NCI-H2107 (cell line): ENCODE measurements at regions not wholly inside any gene's neighbourhood (a gene's known extent, or its start where the extent isn't known, plus 50 kb on each side); places are given as distances from the start of the nearest gene placed in this dataset.
"Not testable (repeated sequence)": the region's sequence is repeated elsewhere in the genome, so short reads cannot be mapped to it uniquely, and the experiment has no call there.

Experiments
- DNase-seq: peaks from one replicate; lab custom pipeline; 2025; lab: John Stamatoyannopoulos, UW

DNA sequence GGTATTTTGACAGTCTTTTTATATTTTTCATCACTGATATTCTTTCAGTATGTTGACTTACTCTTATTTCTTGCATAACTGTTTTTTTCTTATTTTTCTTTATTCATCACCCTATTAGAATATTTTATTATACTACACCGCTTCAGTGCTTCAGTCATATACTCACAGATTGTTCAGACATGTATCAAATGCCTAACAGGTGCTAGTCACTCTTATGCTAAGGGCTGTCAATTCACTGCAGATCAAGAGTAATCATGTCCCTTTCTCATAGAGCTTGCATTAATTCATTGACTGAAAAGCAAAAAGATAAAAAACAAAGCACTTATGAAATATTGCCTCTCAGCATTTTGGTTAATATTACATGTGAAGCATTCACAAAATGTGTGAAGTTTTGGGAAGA, 1435.6 kb downstream of the STIM2 start:
- DNase-seq: no peak

DNA sequence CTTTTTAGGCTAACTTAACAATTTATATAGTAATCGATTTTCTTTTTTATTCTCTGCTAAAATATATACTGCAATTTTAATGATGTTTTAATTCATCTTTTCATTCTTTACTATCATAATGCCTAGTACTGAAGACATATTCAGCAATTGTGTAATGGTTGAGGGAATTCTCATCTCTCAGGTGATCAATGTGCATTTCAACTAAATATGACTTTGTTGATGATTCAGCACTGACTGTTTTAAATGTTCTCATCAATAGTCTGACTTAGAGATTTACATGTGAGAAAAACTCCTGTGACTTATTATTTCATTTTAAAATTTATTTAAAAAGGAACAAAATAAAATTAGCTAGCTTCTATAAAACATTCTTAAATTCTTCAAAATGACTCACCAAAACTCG, 1450.3 kb downstream of the STIM2 start:
- no peak for DNase-seq

DNA sequence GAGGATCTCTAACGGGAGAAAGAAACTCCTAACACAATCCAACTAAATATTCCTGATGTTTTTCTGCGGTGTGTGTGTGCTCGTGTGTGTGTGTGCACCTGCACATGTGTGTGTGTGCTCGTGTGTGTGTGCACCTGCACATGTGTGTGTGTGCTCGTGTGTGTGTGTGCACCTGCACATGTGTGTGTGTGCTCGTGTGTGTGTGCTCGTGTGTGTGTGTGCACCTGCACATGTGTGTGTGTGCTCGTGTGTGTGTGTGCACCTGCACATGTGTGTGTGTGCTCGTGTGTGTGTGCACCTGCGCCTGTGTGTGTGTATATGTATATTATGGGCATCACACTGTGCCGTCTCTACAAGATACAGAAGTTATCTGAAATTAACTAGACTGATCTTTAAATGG, 1451.9 kb downstream of the STIM2 start:
- DNase-seq: not testable (repeated sequence)

DNA sequence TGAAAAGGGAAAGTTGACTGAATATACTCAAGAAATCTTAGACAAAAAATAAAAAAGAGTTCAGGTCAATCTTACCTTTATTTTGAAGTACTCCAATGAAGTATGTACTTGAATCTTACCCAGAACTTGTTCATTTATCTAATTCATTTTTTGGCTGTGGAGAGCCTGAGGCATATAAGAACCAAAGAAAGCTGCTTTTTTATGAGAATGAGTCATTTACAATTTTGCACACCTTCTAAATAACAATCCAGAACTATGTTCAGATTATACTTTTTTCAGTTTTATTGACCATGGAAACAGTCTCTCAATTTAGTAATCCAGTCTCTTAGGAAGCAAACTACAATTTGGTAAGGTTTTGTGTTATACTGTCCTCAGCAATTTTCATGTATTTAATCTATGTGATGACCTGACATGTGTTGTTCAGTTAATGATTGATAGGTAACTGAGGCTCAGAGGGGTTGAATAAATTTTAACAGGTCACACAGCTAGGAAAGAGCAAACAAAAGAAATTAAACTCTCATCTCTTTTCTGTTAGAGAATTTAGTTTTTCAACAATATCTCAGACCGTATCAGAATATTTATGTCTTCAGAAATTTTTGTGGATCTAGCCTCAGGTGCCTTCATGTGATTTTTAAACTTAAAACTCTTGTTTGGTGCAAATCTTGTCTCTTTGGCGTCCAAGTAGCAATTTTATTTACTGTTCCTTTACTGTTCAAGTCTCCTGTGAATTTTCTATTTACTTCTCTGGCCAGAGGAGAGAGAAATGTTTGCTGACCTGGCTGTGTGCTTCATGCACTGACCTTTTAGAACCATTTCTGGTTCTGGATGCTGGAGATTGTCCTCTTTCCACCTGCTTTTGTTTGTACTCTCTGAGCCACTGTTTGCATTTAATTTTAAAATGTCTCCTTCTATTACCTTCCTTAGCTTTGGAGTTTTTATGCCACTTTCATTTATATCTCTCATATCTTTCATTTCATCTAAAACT, 1453.4 kb downstream of the STIM2 start:
- DNase-seq: no peak

DNA sequence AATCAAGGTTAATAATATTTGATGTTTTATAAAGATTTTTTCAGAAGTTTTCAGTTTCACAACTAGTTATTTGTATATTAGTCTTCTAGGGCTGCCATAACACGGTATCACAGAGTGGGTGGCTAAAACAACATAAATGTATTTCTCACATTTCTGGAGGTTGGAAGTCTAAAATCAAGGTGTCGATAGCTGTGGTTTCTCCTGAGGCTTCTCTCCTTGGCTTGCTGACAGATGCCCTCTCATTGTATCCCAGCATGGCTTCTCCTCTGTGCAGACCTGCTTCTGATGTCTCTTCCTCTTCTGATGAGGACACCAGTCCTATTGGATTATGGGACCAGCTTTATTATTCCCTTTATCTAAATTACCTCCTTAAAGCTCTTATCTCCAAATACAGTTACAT, 1456.6 kb downstream of the STIM2 start:
- DNase-seq: no peak

DNA sequence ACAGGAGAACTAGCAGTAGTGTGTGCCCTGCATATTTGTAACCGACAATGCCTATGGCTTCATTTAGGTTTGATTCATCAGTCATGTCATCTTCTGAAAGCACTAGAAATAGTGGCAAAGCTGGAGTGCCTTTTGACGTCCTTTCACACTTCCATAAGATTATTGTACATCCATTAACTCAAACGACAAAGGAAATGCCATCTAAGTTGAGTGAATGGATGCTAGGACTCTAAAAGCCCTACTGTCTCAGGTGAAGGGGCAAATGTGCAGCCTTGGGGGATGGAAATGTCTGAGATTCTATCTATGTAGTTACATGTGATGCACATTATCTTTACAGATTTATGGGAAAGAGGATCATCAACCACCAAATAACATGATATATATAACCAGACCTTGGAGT, 1473.6 kb downstream of the STIM2 start:
- DNase-seq: no peak

DNA sequence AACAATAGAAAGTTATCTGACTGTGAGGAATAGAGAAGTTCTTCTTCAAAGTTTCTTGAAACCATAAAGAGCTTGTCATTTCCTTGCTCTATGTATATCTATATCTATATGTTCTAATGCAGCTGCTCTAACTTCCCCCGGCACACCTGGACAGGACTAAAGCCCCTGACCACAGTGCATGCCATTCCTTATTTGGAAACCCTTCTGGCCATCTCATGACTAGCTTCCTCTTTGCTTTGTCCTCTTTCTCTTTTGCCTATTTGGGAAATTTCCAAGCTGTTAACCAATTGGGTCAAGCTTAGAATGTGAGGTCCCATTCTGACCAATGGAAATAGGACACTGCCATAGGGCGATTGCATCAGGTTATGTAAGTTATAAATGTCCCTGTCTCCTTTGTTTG, 1481.1 kb downstream of the STIM2 start:
- DNase-seq: no peak

DNA sequence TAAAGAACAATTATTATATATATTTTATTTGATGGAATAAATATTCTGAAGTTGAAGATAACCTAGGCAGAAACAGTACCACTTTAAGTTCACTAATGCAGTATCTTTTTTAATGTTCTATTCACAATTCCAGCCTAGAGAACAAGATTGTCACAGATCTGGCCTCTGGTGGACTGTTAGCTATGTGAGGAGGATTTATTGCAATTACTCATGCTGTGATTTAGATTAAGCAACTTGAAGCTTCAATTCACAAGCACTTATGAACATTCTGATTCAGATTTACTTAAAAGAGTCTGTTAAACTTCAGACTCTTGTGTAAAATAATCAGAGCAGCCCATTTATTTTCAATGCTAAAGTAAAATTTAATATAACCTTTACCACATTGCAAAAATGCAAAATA, 1489.8 kb downstream of the STIM2 start:
- no peak for DNase-seq

DNA sequence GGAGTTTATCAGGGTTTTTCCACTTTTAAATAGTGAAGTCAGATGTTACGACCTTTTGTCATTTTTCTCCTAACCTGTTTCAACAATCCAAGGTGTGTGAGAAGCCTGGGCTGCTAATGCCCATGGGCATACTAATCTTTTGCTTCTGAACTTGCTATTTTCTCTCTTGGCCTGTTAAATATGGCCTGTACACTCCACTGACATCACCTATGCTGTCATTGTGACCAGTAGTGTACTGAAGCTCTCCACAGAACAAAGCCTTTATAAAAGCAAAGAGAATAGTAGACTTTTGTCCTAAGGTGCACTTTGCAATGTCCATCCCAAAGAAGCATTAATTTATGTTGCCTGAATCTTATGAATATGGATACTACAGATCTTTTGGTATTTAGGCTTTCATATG, 1490.5 kb downstream of the STIM2 start:
- no peak for DNase-seq

DNA sequence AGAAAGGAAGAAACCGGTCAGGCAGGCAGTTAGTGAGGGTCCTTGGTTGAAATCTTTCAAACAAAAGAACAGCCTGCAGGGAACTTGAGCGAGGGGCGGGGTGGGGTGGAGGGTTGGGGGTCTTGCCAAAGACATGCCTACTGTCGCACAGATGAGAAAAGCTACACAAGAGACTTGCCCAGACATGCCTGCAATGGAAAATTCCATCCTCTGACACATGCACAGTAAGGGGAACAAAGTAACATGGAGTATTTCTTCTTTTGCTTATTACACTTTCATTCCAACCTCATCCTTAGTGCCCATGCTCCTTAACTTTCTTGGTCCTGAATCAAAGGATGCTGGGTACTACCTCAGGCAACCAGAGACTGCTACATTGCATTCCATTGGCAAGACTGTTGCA, 1491.2 kb downstream of the STIM2 start:
- DNase-seq: no peak

DNA sequence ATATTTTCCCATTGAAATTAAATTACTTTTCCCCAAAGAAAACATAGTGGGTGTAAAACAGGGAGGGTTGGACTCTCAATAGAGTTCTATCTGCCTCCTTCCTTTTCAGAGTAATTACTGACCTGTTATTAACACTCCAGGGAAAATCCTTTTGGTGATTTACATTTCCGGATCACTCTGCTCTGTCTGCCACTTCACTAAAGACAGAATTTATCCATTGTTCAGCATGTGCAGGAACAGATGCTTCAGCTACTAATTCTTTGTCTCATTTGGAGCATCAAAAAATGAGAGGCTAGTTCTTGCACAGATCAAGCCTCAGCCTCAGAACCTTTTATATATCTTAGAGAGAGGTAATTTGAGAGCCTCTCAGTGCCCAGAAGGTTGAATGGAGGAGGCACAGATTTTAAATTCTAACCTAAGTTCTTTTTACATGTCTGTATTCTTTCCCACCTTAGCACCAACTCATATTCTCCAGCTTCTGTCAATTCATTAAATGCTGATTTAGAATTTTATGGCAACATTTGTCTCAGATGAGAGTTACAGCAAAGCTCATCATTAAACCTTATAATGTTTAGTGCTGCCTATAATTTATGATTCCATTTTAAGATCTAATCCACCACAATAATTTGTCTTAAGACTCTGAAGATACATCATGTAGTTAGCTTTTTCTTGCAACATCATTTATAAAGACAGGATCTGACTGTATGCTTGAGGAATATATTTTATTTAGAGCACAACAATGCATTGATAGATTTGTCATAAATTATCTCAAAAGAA, 1494.4 kb downstream of the STIM2 start:
- DNase-seq: no peak

DNA sequence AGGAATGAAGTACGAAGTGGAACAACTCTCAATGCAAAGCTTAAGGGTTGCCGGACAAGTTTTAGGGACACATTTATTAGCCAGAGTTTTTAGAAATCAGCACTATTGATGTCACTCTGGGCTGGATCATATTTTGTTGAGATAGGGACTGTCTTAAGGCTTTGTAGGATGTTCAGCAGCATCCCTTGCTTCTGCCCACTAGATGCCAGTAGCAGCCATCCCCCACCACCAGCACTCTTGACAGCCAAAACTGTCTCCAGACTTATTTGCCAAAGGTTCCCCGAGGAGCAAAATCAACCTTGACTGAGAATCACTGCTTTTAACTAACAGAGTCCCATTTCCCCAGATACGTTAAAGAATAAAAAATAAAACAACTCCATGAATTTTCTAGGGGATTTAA, 1497.3 kb downstream of the STIM2 start:
- DNase-seq: no peak

DNA sequence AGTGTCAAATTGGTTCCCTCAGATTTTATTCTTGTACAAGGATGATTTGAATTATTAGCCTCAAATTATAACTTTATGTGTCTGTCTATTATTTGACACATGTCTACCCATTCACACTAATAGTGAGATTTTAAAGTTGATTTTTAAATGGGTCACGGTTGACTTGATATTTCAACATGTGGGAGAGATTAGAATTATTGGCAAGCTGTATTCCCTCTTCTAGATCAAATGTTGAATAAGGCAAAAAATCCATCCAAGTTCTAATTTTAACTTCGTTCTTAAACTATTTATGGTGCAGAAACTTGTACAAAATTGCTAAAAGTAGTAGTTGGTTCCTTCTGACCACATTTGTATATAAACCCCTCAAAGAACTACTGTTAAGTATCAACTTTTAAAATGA, 1498.0 kb downstream of the STIM2 start:
- DNase-seq: no peak

DNA sequence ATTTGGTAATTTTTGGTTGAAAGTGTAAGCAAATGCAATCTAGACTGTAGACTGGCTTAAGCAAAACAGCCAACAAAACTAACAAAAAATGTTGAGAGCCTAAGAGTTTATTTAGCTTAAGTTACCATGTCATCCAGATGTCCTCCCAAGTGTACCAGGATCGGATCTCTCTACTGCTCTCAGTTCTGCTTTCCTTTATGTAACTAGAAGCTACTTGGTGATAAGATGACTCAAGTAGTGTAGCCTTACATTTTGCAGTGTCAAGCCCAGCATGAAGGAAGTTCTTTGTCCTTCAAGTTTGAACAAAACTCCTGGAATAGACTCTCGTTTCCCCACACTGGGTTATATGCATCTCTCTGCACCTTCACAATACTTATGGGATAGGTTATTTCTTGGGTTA, 1500.0 kb downstream of the STIM2 start:
- no peak for DNase-seq

DNA sequence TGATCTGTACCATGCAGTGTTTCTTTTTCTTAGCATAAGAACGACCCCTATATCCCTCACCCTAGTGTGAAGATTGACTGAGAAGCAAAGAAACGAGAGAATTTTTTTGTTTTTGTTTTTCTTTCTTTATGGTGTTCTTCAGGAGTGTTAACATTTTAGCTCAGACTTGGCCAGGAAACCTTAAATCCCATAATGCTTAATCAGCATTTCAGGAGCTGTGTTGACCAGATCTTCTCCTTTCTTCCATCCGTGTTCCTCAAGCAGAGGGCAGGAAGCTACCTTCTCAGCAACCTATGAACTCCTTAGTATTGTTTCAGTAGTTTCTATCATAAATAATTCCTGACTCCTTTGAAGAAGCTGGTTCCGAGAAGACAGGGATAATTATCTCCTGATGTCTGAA, 1501.5 kb downstream of the STIM2 start:
- DNase-seq: no peak

DNA sequence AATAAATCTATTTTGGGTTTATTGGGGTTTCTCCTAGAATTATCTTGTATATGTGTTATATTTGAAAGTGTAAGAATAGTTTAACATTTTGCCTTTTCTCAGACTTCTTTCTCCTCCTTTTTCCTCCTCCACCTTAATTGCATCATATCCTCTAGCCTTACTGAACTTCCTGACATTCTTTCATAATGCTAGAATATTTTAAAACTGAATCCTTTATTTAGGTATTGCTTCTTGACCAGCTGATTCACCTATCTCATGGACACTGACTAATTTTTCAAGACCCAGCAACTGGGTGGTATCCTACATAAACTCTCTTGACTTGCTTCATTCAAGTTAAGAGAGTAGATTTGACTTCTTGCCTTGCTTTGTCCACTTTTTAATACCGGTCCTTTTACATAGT, 1508.9 kb downstream of the STIM2 start:
- no peak for DNase-seq

DNA sequence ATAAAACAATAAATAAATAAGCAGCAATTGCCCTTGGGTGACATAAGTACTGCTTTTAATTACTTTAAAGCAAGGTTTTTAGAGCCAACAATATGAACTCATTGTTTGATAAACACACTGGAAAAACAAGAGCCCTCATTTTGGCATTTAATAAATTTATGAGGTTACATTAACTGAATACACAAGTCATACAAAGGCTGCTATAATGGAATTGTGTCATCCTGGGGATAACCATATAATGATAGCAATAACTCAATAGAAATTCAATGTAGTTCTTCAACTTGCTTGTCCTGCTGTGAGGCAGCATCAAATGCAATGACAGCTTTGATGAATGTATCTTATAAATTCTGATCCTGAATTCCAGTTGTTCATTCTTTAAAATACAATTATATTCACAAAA, 1512.5 kb downstream of the STIM2 start:
- no peak for DNase-seq

DNA sequence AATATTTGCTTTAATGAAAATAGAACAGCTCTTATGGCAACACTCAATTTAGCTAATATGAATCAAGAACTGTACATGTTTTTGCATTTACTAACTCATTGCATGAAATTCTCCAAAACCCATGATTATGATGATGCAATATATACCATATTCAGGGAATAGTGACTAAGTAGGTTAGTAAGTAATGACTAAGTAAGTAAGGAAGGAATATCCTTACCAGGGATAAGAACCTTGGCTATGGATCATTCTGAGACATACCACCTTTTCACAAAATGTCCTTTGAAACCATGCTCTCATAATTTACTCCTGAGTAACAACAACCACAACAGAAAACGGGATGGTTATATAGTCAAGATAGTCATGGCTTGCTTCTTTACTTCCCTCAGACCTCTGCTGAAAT, 1513.0 kb downstream of the STIM2 start:
- DNase-seq: no peak

DNA sequence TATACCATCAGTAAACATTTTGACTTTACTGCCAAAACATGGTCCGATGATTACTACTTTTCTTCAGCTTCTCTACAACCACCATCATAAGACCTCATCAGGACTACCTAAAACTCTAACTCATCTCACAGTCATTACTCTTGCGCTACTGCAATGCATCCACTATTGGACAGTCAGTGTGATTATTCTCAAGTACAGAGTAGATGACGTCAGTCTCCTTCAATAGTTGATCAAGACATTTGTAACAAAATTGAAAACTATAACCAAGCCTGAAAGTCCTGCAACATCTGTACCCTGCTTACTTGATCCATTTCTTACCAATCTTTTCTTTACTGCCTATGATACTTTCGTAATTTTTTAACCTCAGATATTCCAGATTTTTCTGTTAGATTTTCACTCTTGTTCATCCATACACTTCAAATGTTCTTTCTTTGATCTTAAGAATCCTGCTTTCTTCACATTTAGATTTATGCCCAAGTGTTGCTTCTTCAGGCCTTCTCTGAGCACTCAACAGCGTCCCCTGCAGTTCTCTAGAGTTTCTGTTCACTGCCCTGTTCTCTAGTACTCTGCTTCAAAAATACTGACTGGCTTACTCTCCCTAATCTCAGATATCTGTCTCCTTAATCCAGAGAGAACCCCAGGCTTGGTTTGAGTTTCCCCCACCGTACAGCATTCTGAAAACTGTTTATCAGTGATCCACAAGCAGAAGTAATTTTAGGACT, 1517.6 kb downstream of the STIM2 start:
- no peak for DNase-seq

DNA sequence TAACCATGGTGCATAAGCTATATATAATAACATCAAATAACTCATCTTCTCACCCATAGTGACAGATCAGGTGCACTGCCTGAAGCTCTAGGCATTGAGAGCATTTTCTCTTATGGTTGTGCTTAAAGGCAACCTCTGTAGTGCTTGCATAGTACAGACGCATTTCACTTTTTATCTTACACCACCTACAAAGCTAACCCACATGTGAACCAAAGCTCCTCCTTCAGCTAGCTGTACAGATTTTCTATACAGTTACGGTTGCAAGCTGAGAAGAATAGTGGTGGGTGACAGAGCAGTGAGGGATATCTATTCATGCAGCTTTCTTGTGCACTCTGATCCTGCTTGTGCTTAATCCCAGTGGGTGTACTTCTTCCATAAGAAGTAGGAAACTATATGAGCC, 1525.2 kb downstream of the STIM2 start:
- no peak for DNase-seq

DNA sequence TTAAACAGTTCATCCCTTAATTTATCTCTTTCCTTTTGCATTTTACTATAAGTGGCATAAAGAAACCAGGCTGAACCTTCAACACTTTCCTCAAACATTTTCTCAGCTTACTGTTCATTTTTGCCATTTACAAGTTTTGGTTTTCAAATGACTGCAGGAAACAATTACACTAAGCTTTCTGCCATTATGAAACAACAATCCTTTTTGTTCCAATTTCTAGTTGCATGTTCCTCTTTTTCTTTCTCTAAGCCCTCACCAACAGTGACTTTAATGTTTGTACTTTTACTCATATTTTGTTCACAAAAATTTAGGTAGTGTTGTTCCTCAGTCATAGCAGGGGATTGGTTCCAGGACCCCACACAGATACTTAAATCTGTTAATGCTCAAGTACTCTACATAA, 1526.1 kb downstream of the STIM2 start:
- DNase-seq: no peak

DNA sequence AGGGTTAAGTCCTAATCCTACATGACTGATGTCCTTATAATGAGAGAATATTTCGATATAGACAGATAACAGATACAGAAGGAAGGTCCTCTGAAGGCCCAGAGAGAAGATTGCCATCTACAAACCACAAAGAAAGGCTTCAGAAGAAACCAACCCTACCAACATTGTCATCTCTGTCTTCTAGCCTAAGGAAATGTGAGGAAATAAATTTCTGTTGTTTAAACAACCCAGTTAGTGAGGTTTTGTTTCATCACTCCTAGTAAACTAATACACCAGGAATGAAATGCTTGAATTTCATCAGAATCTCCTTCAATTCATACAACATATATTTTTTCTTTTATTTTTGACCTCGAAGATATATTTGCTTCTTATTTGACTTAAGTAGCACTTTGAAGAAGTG, 1527.8 kb downstream of the STIM2 start:
- no peak for DNase-seq

DNA sequence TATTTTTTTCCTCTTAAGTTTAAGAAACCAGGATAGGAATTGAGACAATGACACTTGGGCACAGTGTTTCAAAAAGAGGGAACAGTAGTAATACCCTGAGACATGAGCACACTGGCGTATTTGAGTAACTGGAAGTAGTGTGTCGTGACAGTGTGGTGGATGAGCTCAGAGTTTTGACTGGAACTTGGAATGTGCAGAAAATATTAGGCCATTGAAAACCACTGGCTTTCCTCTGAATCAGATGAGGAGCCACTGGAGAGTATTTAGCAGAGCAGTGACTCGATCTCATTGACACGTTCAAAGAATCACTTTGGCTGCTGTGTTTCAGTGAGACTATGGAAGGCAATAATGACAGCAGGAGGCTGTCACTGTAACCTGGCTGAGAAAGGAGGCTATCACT, 1531.2 kb downstream of the STIM2 start:
- DNase-seq: no peak
